ENCODE measurements at regions not wholly inside any gene's neighbourhood (a gene's known extent, or its start where the extent isn't known, plus 50 kb on each side); places are given as distances from the start of the nearest gene placed in this dataset.

DNA sequence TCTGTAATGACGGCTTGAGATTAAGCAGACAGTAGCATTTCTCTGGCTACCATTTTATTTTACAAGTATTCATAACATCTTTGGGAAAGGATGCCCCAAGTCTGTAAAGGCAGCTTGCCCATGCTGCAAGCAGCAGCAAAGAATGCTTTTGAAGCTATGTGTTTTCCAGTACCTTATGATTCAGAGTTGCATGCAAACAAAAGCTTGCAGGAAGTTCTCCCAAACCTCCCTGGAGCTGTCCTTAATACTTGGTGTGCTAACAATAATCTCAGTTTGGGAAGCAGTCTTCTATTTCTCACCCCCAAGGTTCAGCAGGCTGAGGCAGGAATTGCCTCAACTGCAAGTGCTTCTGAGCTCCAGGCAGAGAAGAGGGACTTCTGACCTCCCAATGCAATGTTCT, 60.8 kb downstream of the CCNA1 start:
- DNase-seq = no peak

- no peak for DNase-seq
Observed at GRCh38 chr13:36495431-36495830, 63.1 kb downstream of the CCNA1 start.

DNA sequence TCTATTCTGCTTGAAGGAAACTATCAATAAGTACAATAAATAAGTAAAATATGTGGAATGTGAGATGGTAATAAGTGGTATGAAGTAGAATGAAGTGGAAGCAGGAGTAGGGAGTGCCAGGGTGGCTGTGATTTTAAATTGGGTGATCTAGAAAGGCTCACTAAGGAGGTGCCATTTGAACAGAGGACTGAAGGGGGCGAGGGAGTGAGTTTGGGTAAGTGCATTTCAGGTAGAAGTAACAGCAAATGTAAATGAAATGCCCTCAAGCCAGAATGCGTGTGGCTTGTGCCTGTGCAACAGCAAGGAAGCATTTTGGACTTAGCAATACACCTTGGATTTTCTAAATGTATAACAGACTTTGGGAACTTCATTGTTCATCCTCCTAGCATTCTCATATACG, 77.1 kb downstream of the CCNA1 start:
- no peak for DNase-seq

GRCh38 chr13:36512771-36513170, 80.5 kb downstream of the CCNA1 start:
- DNase-seq = no peak

DNA sequence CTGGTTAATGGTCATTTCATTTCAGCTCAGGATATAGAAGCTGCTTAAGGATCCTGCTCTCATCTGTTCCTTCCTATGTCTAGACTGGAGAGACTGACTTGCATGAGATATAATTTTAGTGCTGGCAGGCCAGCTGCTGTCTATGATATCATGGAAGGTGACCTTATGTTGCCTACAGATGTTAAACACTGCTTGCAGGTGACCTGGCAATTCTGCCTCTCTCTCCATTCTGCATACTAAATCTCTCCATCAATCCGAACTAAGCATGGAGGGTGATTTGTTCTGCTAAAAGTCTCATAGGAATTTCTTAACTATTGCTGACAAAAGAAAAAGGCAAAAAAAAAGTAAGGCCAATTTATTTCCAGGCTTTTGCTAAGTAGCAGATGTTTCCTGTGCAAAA, 81.0 kb downstream of the CCNA1 start:
- DNase-seq = peak; percentile 10

- no peak for DNase-seq
Observed at GRCh38 chr13:36515466-36515865, 83.2 kb downstream of the CCNA1 start.

DNA sequence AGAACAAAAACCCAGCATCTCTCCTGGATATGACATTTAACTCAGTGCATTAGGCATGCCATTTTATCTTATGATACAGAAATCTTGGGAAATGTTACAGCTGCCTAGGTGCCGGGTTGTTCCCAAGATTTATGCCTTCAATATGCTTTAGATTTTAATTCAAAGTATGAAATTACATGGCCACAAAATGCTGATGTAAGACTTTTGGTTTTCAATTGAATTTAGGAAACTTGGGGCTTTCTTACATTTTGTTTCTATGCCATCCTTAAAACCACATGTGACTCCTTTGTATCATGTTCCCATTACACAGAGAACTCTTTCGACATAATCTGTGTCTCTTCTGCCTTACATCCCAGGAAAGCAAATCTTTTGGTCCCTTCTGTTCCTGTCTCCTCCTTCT, 83.9 kb downstream of the CCNA1 start:
- DNase-seq = no peak

DNA sequence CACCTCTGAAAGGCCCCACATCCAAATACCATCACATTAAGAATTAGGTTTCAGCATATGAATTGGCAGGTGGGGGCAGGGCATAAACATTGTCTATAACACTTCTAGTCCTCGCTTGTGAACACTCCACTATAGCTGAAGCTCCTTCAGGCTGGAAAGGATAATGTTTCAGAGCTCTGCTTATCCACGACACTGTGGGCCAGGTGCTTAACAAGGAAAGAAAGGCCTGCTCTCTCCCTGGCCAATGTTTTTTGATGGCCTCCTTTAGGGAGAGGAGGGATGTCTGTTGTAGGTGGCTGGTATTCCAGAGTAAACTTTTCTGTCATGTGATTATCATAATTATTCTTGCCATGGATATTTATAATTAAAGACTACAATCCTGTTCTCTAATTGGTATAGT, 86.4 kb downstream of the CCNA1 start:
- no peak for DNase-seq

- no peak for DNase-seq
Observed at GRCh38 chr13:36519432-36519831, 87.1 kb downstream of the CCNA1 start.

DNA sequence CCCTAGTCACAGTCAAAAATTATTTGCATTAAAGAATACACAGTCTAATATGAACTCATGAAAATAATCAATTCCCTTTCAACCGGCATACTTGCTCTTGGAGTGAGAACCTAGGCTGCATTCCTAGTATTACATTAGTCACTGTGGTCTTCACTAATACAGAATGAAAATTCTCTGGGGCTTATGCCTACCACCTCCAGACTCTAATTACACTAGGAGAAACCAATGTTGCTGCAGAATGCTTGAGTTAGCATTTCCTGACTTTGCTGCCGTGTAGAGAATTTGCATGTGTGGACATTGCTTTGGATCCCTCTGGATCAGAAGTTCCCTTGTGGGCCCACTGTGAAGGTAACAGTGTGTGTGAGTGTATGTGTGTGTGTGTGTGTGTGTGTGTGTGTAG, 87.8 kb downstream of the CCNA1 start:
- no peak for DNase-seq

GRCh38 chr13:36526897-36527296, 94.6 kb downstream of the CCNA1 start:
- no peak for DNase-seq

DNA sequence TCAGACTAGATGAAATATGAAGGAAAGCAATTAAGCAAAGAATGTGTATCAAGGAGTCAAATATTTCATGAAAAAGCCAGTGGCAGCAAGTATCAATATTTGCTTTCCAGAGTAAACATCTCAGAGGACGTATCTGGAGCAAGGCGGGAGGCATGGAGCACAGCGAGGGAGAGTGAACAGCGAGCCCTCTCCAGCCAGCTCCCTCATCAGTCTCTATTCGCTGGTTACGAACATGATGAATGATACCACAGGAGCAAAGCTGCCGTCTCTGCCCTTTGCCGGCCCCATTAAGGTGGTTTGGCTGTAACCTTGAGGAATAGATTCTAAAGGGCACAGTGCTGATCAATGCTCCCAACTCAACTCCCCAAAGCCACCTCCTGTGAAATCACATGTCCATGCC, 95.8 kb downstream of the CCNA1 start:
- DNase-seq = no peak

DNA sequence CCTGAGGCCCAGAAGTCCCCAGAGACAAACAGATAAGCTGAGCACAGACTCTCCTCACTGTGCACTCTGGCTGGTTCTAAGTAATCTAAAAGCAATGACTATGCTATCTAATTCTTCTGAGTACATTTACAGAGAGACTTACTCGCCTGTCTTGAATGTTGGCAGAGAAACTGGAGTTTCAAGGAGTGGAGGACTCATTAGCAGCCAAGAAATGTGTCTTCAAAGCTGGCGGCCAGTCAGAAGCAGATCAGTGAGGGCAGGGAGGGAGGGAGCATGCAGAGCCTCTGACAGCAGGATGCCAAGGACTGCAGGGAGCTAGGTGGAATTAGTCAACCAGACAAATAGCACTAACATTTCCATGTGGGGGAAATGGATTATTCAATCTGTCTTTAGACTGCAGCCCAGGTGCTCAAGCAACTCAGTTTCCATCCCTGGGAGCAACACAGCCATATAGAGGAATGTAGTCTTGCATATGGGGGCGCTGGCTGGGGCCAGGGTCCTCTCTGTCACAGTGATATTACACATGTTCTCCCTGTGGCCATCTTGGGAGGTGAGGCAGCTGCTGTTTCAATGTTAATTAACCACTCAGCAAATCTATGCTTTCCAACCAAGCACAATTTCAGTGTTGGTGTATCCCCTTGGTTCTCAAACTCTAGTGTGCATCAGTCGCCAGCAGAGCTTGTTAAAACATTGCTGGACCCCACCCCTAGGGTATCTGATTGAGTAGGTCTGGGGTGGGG, 97.9 kb downstream of the CCNA1 start:
- DNase-seq = peak; percentile 53

GRCh38 chr13:36530861-36531590, 98.7 kb downstream of the CCNA1 start:
- DNase-seq = no peak

DNA sequence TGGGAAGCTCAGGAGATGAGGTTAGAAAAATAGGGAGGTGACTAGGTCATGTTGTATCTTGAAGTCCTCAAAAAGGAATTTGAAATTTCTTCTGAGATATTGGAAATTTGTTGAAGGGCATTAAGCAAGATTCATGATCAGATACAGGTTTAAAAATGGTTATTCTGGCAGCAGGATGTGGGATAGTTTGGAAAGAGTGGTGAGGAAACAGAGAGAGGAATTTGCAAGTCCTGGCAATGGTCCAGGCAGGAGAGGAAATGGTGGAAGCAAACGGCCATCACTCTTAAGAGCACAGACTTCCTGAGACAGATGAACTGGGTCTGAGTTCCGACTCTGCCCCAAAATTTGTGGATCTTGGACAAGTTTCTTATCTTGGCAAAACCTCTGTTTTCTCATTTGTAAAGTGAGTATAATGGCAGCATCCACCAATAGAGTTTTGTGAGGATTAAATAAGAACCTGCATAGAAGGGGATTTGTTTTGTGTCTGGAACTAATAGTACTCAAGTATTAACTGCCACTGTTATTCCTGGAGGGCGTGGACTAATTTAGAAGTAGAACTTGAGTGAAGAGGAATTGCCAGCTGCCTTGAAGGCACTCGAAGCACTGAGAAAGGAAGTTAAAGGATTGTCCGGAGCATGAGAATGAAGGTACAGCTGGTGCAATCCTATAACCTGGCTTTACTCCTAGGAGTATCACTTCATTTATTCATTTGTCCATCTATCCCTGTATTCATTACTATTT, 99.6 kb downstream of the CCNA1 start:
- DNase-seq = no peak

DNA sequence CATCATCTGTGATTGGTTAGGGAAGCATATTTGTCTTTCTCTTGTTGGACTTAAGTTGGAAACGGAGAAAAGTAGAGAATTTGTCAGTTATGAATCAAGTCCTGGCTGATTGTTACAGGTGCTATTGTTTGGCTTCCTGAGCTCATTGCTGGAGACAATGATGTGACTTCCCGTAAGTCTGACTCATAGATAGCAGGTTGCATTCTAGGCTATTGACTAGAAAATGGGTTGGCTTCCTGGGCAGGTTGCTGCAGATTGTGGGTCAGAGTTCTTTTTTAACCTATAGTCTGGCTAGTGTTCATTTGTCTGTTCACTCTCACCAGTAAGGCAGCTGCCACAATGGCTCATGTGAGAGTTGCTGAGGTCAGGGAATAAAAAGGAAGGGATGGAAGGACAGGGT, 101.5 kb downstream of the CCNA1 start:
- no peak for DNase-seq

DNA sequence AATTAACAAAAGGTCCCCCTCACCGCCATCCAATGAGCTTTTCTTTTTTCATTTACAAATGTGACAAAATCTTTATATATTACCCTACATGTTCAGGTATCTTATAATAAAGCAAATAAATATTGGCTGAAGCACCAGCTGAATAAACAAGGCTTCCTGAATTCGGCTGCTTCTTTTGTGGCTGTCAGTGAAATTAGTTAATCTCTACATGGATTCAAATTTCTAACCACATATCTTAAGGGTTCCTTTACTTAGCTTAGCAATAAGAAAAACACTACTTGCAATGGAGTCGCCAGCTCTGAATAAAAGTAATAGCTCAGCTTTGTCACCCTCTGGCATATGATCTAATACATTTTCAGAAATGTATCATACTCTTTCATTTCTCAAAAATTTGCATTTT, 104.3 kb downstream of the CCNA1 start:
- no peak for DNase-seq

- no peak for DNase-seq
Observed at GRCh38 chr13:36543671-36544070, 111.4 kb downstream of the CCNA1 start.

DNA sequence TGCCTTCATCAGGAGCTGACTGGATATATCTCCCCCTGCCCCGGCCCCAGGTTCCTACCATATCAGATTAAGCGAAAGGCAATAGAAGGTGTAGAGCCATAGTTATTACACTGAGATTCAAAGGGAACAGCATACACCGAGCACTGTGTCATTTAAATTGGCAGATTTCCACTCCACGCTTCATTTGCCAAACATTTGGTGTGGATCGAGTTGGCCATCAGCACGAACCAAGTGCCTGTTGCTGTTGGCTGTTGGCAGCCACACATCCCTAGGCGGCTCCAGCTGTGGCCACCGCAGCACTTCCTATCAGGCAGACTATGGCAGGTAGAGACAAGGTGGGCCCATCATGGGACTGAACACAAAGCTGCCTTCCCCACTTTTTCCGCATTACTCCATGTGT, 115.8 kb downstream of the CCNA1 start:
- DNase-seq = no peak

- DNase-seq = no peak
Observed at GRCh38 chr13:36549126-36549702, 116.9 kb downstream of the CCNA1 start.

- peak; percentile 29 for DNase-seq
Observed at GRCh38 chr13:36549755-36550154, 117.5 kb downstream of the CCNA1 start.

DNA sequence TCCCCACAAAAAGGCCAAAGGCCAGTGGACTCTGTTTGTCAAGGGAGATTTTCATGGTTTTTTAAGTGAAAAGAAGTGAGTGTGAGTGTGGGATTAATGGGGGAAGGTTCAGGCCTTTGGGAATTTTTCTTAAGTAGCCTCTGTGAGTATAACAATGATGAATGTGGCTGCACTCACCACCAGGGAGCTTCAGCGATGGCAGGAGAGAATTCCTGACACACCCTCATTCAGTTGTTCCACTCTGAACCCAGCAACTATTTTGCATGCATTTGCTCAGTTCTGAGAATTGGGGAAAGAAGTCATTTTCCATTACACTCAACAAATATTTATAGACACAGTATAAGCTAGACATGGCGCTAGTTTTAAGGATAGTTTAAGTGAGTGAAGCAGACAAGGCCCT, 117.9 kb downstream of the CCNA1 start:
- no peak for DNase-seq

DNA sequence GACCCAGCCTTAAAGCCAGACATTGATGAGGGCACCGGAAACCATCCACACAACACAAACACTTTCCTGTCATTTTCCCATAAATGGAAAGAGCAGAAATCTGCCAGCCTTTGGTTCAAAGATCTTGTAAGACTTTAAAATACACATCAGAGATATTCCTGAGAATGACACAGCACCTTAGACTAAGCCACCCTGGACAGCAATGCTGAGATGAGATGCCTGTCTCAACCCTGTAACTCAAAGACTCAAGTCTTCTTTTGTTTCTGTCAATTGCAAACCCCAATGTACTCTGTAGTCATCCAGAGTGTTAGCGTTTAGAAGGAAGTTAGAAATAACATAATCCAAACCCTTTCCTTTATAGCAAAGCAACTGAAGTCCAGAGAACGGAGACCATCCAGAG, 119.2 kb downstream of the CCNA1 start:
- no peak for DNase-seq

Measured in muscle of arm (tissue), 1 donor.